RWPE2 (cell line): ENCODE measurements at regions not wholly inside any gene's neighbourhood (a gene's known extent, or its start where the extent isn't known, plus 50 kb on each side); places are given as distances from the start of the nearest gene placed in this dataset.

Source experiments
- ATAC-seq: fragments of 200-7000 bp; cut with Tn5 transposase; 3 replicates; pipeline ENCODE4 v1.9.1; 2021; ENCODE audit warnings: low read depth
- DNase-seq: peaks from one replicate; pipeline ENCODE4 v3.0.0-alpha.2; 2020; ENCODE audit warnings: low spot score
- H3K27ac ChIP-seq: fragments of 450-650 bp; 2 replicates; pipeline ENCODE4 v1.5.1; 2017; ENCODE audit warnings: mild to moderate bottlenecking; ENCODE audit not compliant: poor library complexity, severe bottlenecking
- H3K27me3 ChIP-seq: fragments of 250-450 bp; sonication (Bioruptor Pico); 2 replicates; pipeline ENCODE4 v1.5.1; 2021; ENCODE audit warnings: mild to moderate bottlenecking, moderate library complexity; ENCODE audit not compliant: insufficient read depth, poor library complexity, severe bottlenecking
- H3K36me3 ChIP-seq: fragments of 250-450 bp; sonication (Bioruptor Pico); 2 replicates; pipeline ENCODE4 v1.5.1; 2020; ENCODE audit warnings: low read depth, mild to moderate bottlenecking, moderate library complexity
- H3K4me1 ChIP-seq: fragments of 250-450 bp; sonication (Bioruptor Pico); 2 replicates; pipeline ENCODE4 v1.5.1; 2021; ENCODE audit warnings: mild to moderate bottlenecking, moderate library complexity; ENCODE audit not compliant: insufficient read depth, poor library complexity, severe bottlenecking
- H3K4me3 ChIP-seq: fragments of 250-450 bp; sonication (Bioruptor Pico); 2 replicates; pipeline ENCODE4 v1.5.1; 2021; ENCODE audit warnings: mild to moderate bottlenecking, moderate library complexity; ENCODE audit not compliant: severe bottlenecking
- H3K9me3 ChIP-seq: fragments of 250-450 bp; sonication (Bioruptor Pico); 2 replicates; pipeline ENCODE4 v1.5.1; 2021; ENCODE audit warnings: mild to moderate bottlenecking, moderate library complexity; ENCODE audit not compliant: severe bottlenecking
- TF ChIP-seq, protein P1 (sequence below): fragments of 450-650 bp; IDR thresholded peaks from one replicate; pipeline ENCODE4 v1.5.1; 2017; ENCODE audit warnings: mild to moderate bottlenecking, moderate library complexity; ENCODE audit not compliant: poor library complexity, severe bottlenecking

DNA sequence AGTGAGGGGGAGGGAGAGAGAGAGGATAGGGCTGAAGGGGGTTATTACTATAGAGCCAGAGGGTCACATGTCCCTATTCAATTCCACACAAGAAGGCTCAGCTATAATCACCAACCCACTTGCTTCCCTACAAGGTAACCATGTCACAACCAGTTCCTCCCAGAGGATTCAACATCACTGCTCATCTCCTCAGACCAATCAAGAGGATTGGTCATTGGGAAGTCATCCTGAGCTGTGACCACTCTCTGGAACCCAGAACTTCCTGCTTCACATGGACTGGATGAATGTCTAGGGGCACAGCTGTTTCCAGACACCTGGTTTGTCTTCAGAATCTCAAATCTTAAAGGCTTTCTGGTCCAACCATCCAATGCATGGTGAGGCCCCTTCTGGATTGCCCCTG is 154.9 kb upstream of the SDK2 start:
- Histone ChIP-seq H3K4me3 (no peak overlapping the region), H3K36me3 (no peaks in the 10 kb centered on the region), H3K27ac (peak overlapping the region; percentile 92), H3K4me1 (peaks cover 61% of the 10 kb centered on the region), H3K9me3 (no peaks in the 10 kb centered on the region), H3K27me3 (no peaks in the 10 kb centered on the region)
- no peak for DNase-seq
- TF ChIP-seq, protein P1, sequence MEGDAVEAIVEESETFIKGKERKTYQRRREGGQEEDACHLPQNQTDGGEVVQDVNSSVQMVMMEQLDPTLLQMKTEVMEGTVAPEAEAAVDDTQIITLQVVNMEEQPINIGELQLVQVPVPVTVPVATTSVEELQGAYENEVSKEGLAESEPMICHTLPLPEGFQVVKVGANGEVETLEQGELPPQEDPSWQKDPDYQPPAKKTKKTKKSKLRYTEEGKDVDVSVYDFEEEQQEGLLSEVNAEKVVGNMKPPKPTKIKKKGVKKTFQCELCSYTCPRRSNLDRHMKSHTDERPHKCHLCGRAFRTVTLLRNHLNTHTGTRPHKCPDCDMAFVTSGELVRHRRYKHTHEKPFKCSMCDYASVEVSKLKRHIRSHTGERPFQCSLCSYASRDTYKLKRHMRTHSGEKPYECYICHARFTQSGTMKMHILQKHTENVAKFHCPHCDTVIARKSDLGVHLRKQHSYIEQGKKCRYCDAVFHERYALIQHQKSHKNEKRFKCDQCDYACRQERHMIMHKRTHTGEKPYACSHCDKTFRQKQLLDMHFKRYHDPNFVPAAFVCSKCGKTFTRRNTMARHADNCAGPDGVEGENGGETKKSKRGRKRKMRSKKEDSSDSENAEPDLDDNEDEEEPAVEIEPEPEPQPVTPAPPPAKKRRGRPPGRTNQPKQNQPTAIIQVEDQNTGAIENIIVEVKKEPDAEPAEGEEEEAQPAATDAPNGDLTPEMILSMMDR = no peak
- ATAC-seq = no peak

DNA sequence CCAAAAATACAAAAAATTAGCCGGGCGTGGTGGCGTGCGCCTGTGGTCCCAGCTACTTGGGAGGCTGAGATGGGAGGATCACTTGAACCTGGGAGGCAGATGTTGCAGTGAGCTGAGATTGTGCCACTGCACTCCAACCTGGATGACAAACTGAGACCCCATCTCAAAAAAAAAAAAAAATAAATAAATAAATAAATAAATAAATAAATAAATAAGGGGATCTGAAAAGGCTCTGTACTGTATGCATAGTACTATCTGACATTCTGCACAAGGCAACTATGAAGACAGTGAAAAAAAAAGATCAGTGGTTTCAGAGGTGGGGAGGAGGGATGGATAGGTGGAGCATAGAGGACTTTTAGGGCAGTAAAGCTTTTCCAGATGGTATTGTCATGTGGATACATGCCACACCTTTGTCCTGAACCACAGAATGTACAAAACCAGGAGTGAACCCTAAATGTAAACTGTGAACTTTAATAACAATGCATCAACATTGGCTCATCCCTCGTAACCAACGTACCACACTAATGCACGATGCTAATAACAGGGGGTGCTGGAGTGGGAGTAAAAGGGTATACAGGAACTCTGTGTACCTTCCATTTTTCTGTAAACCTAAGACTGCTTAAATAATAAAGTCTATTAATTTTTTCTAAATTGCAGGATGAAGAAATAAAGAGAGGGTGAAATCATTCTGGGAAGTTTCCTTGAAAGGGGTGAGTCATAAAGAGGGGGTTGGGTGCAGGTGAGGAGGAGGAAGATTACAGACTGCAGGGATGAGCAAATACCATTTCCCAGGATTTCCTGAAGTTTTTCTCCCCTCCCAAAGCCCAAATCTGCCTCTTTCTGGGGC is 155.8 kb upstream of the SDK2 start:
- no peaks in the 10 kb centered on the region for H3K9me3 ChIP-seq
- DNase-seq (peak; percentile 29), ATAC-seq (peak; percentile 54)
- no peaks in the 10 kb centered on the region for H3K36me3 ChIP-seq
- TF ChIP-seq, protein P1 = no peak
- H3K4me1 ChIP-seq = peaks cover 61% of the 10 kb centered on the region
- H3K27me3 ChIP-seq = no peaks in the 10 kb centered on the region
- H3K27ac ChIP-seq = peak overlapping the region; percentile 92
- H3K4me3 ChIP-seq = no peak overlapping the region

DNA sequence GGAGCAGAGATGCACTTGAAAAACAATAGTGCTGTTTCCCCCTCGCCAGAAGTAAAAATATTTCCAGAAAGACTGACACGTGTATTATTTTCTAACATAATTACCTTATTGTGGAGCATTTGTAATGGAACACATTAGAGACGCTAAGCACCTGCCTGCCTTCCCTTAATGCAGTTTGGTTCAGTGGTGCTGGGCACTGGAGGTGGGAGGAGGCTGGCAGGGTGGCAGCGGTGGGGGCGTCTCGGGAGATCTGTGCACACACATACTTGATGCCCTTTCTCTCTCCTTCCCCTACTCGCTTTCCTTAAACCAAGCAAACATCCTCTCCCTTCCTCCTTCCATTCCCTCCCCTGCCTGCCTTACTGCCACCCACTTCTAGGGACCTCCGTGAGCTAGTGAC is 156.6 kb upstream of the SDK2 start:
- Histone ChIP-seq H3K4me3 (no peak overlapping the region), H3K4me1 (peaks cover 53% of the 10 kb centered on the region), H3K27ac (peak overlapping the region; percentile 92), H3K36me3 (no peaks in the 10 kb centered on the region), H3K27me3 (no peaks in the 10 kb centered on the region), H3K9me3 (no peaks in the 10 kb centered on the region)
- DNase-seq (peak; percentile 29), ATAC-seq (no peak)
- TF ChIP-seq, protein P1 = no peak

DNA sequence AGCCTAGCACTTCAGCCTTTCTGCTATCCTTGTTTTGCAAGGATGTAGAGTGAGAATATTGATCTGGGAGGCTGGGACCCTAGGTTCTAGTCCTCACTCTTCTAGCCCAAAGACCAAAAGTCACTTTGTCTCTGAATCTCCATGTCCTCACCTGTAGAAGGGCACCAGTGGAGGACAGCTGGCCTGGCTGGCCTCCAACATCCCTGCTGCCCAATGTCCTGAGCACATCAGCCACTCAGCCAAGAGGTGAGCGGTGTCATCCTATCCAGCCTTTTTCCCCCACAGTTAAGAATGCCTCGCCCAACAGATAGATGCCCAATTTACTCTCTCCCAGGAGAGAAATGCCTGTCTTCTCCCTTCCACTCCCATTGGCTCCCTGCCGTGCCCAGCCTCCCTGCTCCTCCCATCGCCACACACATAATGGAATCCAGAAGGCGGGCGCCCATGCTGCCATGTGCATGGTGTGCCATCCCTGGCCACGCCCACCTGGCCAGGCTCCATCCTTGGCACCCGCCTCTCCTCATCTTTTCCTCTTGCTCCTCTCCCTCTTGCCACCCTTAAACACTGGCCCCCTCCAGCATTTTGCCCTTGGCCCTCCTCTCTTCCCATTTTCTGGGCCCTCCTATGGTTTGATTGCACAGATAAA is 157.3 kb upstream of the SDK2 start:
- Histone ChIP-seq H3K27ac (peak overlapping the region; percentile 92), H3K4me1 (peaks cover 47% of the 10 kb centered on the region), H3K27me3 (no peaks in the 10 kb centered on the region), H3K4me3 (no peak overlapping the region), H3K9me3 (no peaks in the 10 kb centered on the region), H3K36me3 (no peaks in the 10 kb centered on the region)
- TF ChIP-seq, protein P1 = no peak
- DNase-seq (peak; percentile 56), ATAC-seq (no peak)
